ENCODE measurements at regions not wholly inside any gene's neighbourhood (a gene's known extent, or its start where the extent isn't known, plus 50 kb on each side); places are given as distances from the start of the nearest gene placed in this dataset.

DNA sequence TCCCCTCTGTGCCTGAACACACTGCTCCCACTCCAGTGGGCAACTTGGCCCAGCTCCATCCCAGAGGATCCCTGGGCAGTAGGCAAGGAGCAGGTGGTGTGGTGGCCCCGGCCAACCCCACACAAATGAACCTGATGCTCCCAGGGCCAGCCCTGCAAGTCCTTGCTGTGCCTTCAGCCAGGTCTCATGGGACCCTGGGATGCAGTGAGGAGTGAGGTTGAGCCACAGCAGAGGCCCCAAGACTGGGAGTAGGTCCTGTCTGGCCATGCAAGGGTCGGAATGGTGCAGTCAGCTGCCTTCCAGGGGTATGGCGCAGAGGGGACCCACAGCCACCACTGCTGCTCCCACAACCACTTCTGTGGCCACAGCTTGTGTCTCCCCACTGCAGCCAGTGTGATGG lies 234.5 kb upstream of the DKK2 start:
- TF ChIP-seq RAD21 (conservative IDR thresholded peaks at IDR 0.05) = no peak
- no peak for TF ChIP-seq MXI1 (conservative IDR thresholded peaks at IDR 0.05; ENCODE audit: poor library complexity, severe bottlenecking)
- TF ChIP-seq, protein P1, sequence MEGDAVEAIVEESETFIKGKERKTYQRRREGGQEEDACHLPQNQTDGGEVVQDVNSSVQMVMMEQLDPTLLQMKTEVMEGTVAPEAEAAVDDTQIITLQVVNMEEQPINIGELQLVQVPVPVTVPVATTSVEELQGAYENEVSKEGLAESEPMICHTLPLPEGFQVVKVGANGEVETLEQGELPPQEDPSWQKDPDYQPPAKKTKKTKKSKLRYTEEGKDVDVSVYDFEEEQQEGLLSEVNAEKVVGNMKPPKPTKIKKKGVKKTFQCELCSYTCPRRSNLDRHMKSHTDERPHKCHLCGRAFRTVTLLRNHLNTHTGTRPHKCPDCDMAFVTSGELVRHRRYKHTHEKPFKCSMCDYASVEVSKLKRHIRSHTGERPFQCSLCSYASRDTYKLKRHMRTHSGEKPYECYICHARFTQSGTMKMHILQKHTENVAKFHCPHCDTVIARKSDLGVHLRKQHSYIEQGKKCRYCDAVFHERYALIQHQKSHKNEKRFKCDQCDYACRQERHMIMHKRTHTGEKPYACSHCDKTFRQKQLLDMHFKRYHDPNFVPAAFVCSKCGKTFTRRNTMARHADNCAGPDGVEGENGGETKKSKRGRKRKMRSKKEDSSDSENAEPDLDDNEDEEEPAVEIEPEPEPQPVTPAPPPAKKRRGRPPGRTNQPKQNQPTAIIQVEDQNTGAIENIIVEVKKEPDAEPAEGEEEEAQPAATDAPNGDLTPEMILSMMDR (IDR thresholded peaks at IDR 0.05; ENCODE audit: poor library complexity, severe bottlenecking) = no peak
- TF ChIP-seq EZH2 (IDR thresholded peaks at IDR 0.05; ENCODE audit: borderline replicate concordance, insufficient read depth, low read length, poor library complexity, severe bottlenecking) = no peak
- TF ChIP-seq POLR2AphosphoS5 (IDR thresholded peaks at IDR 0.05) = no peak
- TF ChIP-seq, protein P2, sequence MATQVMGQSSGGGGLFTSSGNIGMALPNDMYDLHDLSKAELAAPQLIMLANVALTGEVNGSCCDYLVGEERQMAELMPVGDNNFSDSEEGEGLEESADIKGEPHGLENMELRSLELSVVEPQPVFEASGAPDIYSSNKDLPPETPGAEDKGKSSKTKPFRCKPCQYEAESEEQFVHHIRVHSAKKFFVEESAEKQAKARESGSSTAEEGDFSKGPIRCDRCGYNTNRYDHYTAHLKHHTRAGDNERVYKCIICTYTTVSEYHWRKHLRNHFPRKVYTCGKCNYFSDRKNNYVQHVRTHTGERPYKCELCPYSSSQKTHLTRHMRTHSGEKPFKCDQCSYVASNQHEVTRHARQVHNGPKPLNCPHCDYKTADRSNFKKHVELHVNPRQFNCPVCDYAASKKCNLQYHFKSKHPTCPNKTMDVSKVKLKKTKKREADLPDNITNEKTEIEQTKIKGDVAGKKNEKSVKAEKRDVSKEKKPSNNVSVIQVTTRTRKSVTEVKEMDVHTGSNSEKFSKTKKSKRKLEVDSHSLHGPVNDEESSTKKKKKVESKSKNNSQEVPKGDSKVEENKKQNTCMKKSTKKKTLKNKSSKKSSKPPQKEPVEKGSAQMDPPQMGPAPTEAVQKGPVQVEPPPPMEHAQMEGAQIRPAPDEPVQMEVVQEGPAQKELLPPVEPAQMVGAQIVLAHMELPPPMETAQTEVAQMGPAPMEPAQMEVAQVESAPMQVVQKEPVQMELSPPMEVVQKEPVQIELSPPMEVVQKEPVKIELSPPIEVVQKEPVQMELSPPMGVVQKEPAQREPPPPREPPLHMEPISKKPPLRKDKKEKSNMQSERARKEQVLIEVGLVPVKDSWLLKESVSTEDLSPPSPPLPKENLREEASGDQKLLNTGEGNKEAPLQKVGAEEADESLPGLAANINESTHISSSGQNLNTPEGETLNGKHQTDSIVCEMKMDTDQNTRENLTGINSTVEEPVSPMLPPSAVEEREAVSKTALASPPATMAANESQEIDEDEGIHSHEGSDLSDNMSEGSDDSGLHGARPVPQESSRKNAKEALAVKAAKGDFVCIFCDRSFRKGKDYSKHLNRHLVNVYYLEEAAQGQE (IDR thresholded peaks at IDR 0.05; ENCODE audit: borderline replicate concordance) = no peak
- TF ChIP-seq TAF1 (IDR thresholded peaks at IDR 0.05; ENCODE audit: low read depth) = no peak
- TF ChIP-seq SMC3 (conservative IDR thresholded peaks at IDR 0.05; ENCODE audit: poor library complexity) = no peak
- no peak for TF ChIP-seq EP300 (conservative IDR thresholded peaks at IDR 0.05; ENCODE audit: poor library complexity, severe bottlenecking)

DNA sequence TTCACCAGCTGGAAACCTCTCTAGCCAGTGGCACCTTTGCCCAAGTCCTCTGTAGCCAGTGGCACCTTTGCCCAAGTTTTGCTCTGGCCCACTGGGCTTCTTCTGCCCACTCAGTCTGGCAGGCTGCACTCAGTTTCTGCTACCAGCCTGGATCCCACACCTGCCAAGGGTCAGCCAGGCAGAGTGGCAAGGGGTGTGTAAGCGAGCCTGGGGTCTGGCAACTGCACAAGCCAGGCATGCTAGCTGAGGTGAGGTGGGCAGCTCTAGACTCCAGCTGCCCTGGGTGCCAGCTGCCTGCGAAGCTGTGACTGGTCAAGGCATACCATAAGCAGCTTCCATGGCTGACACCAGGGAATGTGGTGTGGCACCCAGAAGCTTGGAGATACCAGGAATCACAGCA lies 233.1 kb upstream of the DKK2 start:
- Histone ChIP-seq H3K9me2 (ENCODE audit: insufficient read depth, low read length) (no peaks in the 10 kb centered on the region), H3K27me3 (ENCODE audit: insufficient read depth, low read depth, low read length) (no peaks in the 10 kb centered on the region), H3K4me2 (ENCODE audit: low read length) (no peak overlapping the region), H2AFZ (ENCODE audit: low read depth, low read length) (no peak overlapping the region), H3K9me3 (ENCODE audit: low read length) (no peaks in the 10 kb centered on the region), H3K4me3 (ENCODE audit: low read length) (no peak overlapping the region), H3F3A (ENCODE audit: insufficient read depth, low read length, poor library complexity, severe bottlenecking) (no peaks in the 10 kb centered on the region), H3K9ac (ENCODE audit: low read length) (no peak overlapping the region), H3K27ac (ENCODE audit: low read length) (no peak overlapping the region), H4K20me1 (ENCODE audit: insufficient read depth) (no peaks in the 10 kb centered on the region), H3K36me3 (ENCODE audit: insufficient read depth, low read length) (no peaks in the 10 kb centered on the region), H3K79me2 (replicated peaks; ENCODE audit: insufficient read depth, low read length) (no peaks in the 10 kb centered on the region)
- TF ChIP-seq, protein P2 (IDR thresholded peaks at IDR 0.05; ENCODE audit: borderline replicate concordance) = no peak
- TF ChIP-seq MXI1 (conservative IDR thresholded peaks at IDR 0.05; ENCODE audit: poor library complexity, severe bottlenecking) (no peak), EP300 (conservative IDR thresholded peaks at IDR 0.05; ENCODE audit: poor library complexity, severe bottlenecking) (no peak), TAF1 (IDR thresholded peaks at IDR 0.05; ENCODE audit: low read depth) (no peak), EZH2 (IDR thresholded peaks at IDR 0.05; ENCODE audit: borderline replicate concordance, insufficient read depth, low read length, poor library complexity, severe bottlenecking) (no peak), RAD21 (conservative IDR thresholded peaks at IDR 0.05) (no peak), POLR2AphosphoS5 (IDR thresholded peaks at IDR 0.05) (no peak), SMC3 (conservative IDR thresholded peaks at IDR 0.05; ENCODE audit: poor library complexity) (no peak)
- TF ChIP-seq, protein P1 (IDR thresholded peaks at IDR 0.05; ENCODE audit: poor library complexity, severe bottlenecking) = no peak

More for the DNA sequence above, 234.5 kb upstream of the DKK2 start:
- Histone ChIP-seq H3F3A (ENCODE audit: insufficient read depth, low read length, poor library complexity, severe bottlenecking) (no peaks in the 10 kb centered on the region), H3K27me3 (ENCODE audit: insufficient read depth, low read depth, low read length) (no peaks in the 10 kb centered on the region), H2AFZ (ENCODE audit: low read depth, low read length) (no peak overlapping the region), H3K9ac (ENCODE audit: low read length) (no peak overlapping the region), H3K79me2 (replicated peaks; ENCODE audit: insufficient read depth, low read length) (no peaks in the 10 kb centered on the region), H3K9me2 (ENCODE audit: insufficient read depth, low read length) (no peaks in the 10 kb centered on the region), H3K36me3 (ENCODE audit: insufficient read depth, low read length) (no peaks in the 10 kb centered on the region), H3K27ac (ENCODE audit: low read length) (no peak overlapping the region), H3K9me3 (ENCODE audit: low read length) (no peaks in the 10 kb centered on the region), H3K4me2 (ENCODE audit: low read length) (no peak overlapping the region), H3K4me3 (ENCODE audit: low read length) (no peak overlapping the region), H4K20me1 (ENCODE audit: insufficient read depth) (no peaks in the 10 kb centered on the region)

All from neural cell (in vitro differentiated cells).